ENCODE measurements at regions not wholly inside any gene's neighbourhood (a gene's known extent, or its start where the extent isn't known, plus 50 kb on each side); places are given as distances from the start of the nearest gene placed in this dataset.

GRCh38 chr2:81196933-81197628 is 892.5 kb upstream of the LRRTM1 start:
- no peak for TF ChIP-seq CTCF (IDR thresholded peaks at IDR 0.05; ENCODE audit: low read depth, low read length, missing control alignments)
- DNase-seq (ENCODE audit: extremely low read depth, low read depth), result no peak
- H3K4me3 ChIP-seq (replicated peaks; ENCODE audit: low read depth, low read length), result no peak overlapping the region

GRCh38 chr2:81196383-81196851 is 891.9 kb upstream of the LRRTM1 start:
- no peak overlapping the region for H3K4me3 ChIP-seq (replicated peaks; ENCODE audit: low read depth, low read length)
- no peak for TF ChIP-seq CTCF (IDR thresholded peaks at IDR 0.05; ENCODE audit: low read depth, low read length, missing control alignments)
- no peak for DNase-seq (ENCODE audit: extremely low read depth, low read depth)

- no peak for DNase-seq (ENCODE audit: extremely low read depth, low read depth)
- no peak overlapping the region for H3K4me3 ChIP-seq (replicated peaks; ENCODE audit: low read depth, low read length)
- no peak for TF ChIP-seq CTCF (IDR thresholded peaks at IDR 0.05; ENCODE audit: low read depth, low read length, missing control alignments)
Observed at GRCh38 chr2:81195774-81196382, 891.3 kb upstream of the LRRTM1 start.

GRCh38 chr2:81195017-81195773 is 890.6 kb upstream of the LRRTM1 start:
- no peak overlapping the region for H3K4me3 ChIP-seq (replicated peaks; ENCODE audit: low read depth, low read length)
- no peak for TF ChIP-seq CTCF (IDR thresholded peaks at IDR 0.05; ENCODE audit: low read depth, low read length, missing control alignments)
- DNase-seq (ENCODE audit: extremely low read depth, low read depth), result no peak

GRCh38 chr2:81194581-81194980 is 890.0 kb upstream of the LRRTM1 start:
- H3K4me3 ChIP-seq (replicated peaks; ENCODE audit: low read depth, low read length), result no peak overlapping the region
- DNase-seq (ENCODE audit: extremely low read depth, low read depth), result no peak
- no peak for TF ChIP-seq CTCF (IDR thresholded peaks at IDR 0.05; ENCODE audit: low read depth, low read length, missing control alignments)

GRCh38 chr2:81194176-81194575 is 889.6 kb upstream of the LRRTM1 start:
- no peak overlapping the region for H3K4me3 ChIP-seq (replicated peaks; ENCODE audit: low read depth, low read length)
- no peak for DNase-seq (ENCODE audit: extremely low read depth, low read depth)
- no peak for TF ChIP-seq CTCF (IDR thresholded peaks at IDR 0.05; ENCODE audit: low read depth, low read length, missing control alignments)
